GM12878 (cell line): ENCODE measurements at regions not wholly inside any gene's neighbourhood (a gene's known extent, or its start where the extent isn't known, plus 50 kb on each side); places are given as distances from the start of the nearest gene placed in this dataset.

Source experiments
- ATAC-seq: fragments of 200-7000 bp; cut with Tn5 transposase; 3 replicates; pipeline ENCODE4 v1.9.1; 2020; ENCODE audit warnings: mild to moderate bottlenecking, moderate library complexity
- BruUV-seq: library from RNA; stranded (reverse); fragments of 400-500 nt; replicated peaks from 2 replicates; lab custom pipeline; 2021; lab: Mats Ljungman, UMichigan
- CTCF ChIA-PET: fragments of 300-600 bp; sonication (Branson Sonifier 250); formaldehyde crosslinking; extraction: SDS; loops from one replicate; lab custom pipeline; 2021; ENCODE audit warnings: inconsistent platforms; lab: Yijun Ruan, JAX
- POLR2A ChIA-PET: fragments of 350-600 bp; formaldehyde crosslinking; extraction: SDS; loops from one replicate; lab custom pipeline; 2021; ENCODE audit warnings: inconsistent platforms; lab: Charles Lee
- RAD21 ChIA-PET: fragments of 300-600 bp; sonication (Branson Sonifier 250); formaldehyde crosslinking; loops from one replicate; lab custom pipeline; 2023; ENCODE audit warnings: antibody characterized with exemption; ENCODE audit not compliant: unreplicated experiment; lab: Charles Lee
- SMC1A ChIA-PET: fragments of 300-600 bp; sonication (Branson Sonifier 250); formaldehyde crosslinking; loops from one replicate; lab custom pipeline; 2023; ENCODE audit not compliant: unreplicated experiment, uncharacterized antibody; lab: Charles Lee
- DNase-seq: peaks from one replicate; pipeline ENCODE4 v3.0.0-alpha.2; 2011; ENCODE audit warnings: low read depth, low spot score
- FAIRE-seq: peaks from 3 replicates; lab custom pipeline; 2011; peaks lifted over from hg19 to GRCh38; lab: Jason Lieb, UNC
- H2AFZ ChIP-seq: 2 replicates; pipeline ENCODE4 v1.6.0; 2011; ENCODE audit warnings: low read depth, low read length, control low read depth; ENCODE audit not compliant: control insufficient read depth
- H3K27ac ChIP-seq: 2 replicates; pipeline ENCODE4 v1.5.1; 2011; ENCODE audit warnings: control low read depth; ENCODE audit not compliant: control insufficient read depth, insufficient read depth
- H3K27me3 ChIP-seq, 2 experiments: replicated peaks in 1 of 2; 2 replicates each; pipeline versions ENCODE4 v1.6.0 to v1.6.1; 2011; ENCODE audit warnings: low read length in 1 of 2; ENCODE audit not compliant: control insufficient read depth in 2 of 2, insufficient read depth in 2 of 2
- H3K36me3 ChIP-seq, 2 experiments: 2 replicates each; pipeline ENCODE4 v1.5.1; 2011; ENCODE audit warnings: low read length in 1 of 2; ENCODE audit not compliant: control insufficient read depth in 2 of 2, insufficient read depth in 2 of 2
- H3K4me1 ChIP-seq: 2 replicates; pipeline ENCODE4 v1.6.1; 2011; ENCODE audit warnings: mild to moderate bottlenecking, low read length, moderate library complexity, mixed read lengths; ENCODE audit not compliant: control insufficient read depth, insufficient read depth
- H3K4me2 ChIP-seq: 2 replicates; pipeline ENCODE4 v1.6.0; 2011; ENCODE audit warnings: control low read depth; ENCODE audit not compliant: control insufficient read depth, insufficient read depth
- H3K4me3 ChIP-seq: fragments of 200-600 bp; sonication (generic); 2 replicates; pipeline ENCODE4 v1.5.1; 2016
- H3K79me2 ChIP-seq: 2 replicates; pipeline ENCODE4 v1.6.0; 2011; ENCODE audit warnings: low read length; ENCODE audit not compliant: control insufficient read depth, insufficient read depth
- H3K9ac ChIP-seq: 2 replicates; pipeline ENCODE4 v1.8.0; 2011; ENCODE audit warnings: low read length, control low read depth, mixed read lengths; ENCODE audit not compliant: control insufficient read depth, insufficient read depth
- H3K9me3 ChIP-seq: replicated peaks from 3 replicates; pipeline ENCODE4 v1.5.1; 2011; ENCODE audit warnings: mild to moderate bottlenecking, low read length; ENCODE audit not compliant: control insufficient read depth, insufficient read depth
- H4K20me1 ChIP-seq: 2 replicates; pipeline ENCODE4 v1.6.0; 2011; ENCODE audit not compliant: control insufficient read depth, insufficient read depth
- BCL11A ChIP-seq: IDR thresholded peaks from 2 replicates; pipeline ENCODE4 v1.6.1; 2011; ENCODE audit warnings: low read depth, low read length
- BHLHE40 ChIP-seq, 2 experiments: fragments of 450-650 bp in 1 of 2; IDR thresholded peaks; 2 replicates each; pipeline ENCODE4 v1.6.1; 2011 to 2017; ENCODE audit warnings: low read depth in 2 of 2, borderline replicate concordance in 1 of 2, improper control_type of control experiment in 1 of 2, low read length in 1 of 2, mild to moderate bottlenecking in 1 of 2
- CTCF ChIP-seq, 3 experiments: IDR thresholded peaks in 2 of 3; conservative IDR thresholded peaks in 1 of 3; 2 replicates each; pipeline ENCODE4 v1.5.1; 2011; ENCODE audit warnings: low read depth in 3 of 3, low read length in 3 of 3, mild to moderate bottlenecking in 3 of 3, control low read depth in 2 of 3, moderate library complexity in 2 of 3, inconsistent platforms in 1 of 3, mixed read lengths in 1 of 3; ENCODE audit not compliant: control insufficient read depth in 2 of 3, insufficient read depth in 1 of 3; ENCODE audit errors: extremely low read depth in 1 of 3
- FOXK2 ChIP-seq: fragments of 450-650 bp; IDR thresholded peaks from 2 replicates; pipeline ENCODE4 v1.6.1; 2017; ENCODE audit warnings: mild to moderate bottlenecking, moderate library complexity
- GABPA ChIP-seq: IDR thresholded peaks from 2 replicates; pipeline ENCODE4 v1.6.1; 2014; ENCODE audit warnings: antibody characterized with exemption, low read depth, mild to moderate bottlenecking, inconsistent platforms
- KLF5 ChIP-seq: fragments of 450-650 bp; IDR thresholded peaks from 2 replicates; pipeline ENCODE4 v1.6.1; 2014; ENCODE audit warnings: mild to moderate bottlenecking; ENCODE audit not compliant: partially characterized antibody
- LARP7 ChIP-seq: fragments of 450-650 bp; IDR thresholded peaks from 2 replicates; pipeline ENCODE4 v1.6.1; 2017; ENCODE audit warnings: mild to moderate bottlenecking
- NFXL1 ChIP-seq: fragments of 450-650 bp; IDR thresholded peaks from 2 replicates; pipeline ENCODE4 v1.6.1; 2017; ENCODE audit warnings: antibody characterized with exemption, mild to moderate bottlenecking, borderline replicate concordance
- POLR2AphosphoS5 ChIP-seq: IDR thresholded peaks from 2 replicates; pipeline ENCODE4 v1.6.1; 2011; ENCODE audit warnings: mild to moderate bottlenecking, low read length, inconsistent platforms
- SUPT20H ChIP-seq: IDR thresholded peaks from 2 replicates; pipeline ENCODE4 v1.6.1; 2011; ENCODE audit warnings: low read depth, mild to moderate bottlenecking, low read length, moderate library complexity, borderline replicate concordance; ENCODE audit not compliant: control insufficient read depth
- TAF1 ChIP-seq: IDR thresholded peaks from 2 replicates; pipeline ENCODE4 v1.6.1; 2011; ENCODE audit warnings: mild to moderate bottlenecking, low read depth, low read length, borderline replicate concordance
- USF2 ChIP-seq: IDR thresholded peaks from 2 replicates; pipeline ENCODE4 v1.6.1; 2011; ENCODE audit warnings: low read depth, low read length, improper control_type of control experiment, borderline replicate concordance
- ZNF384 ChIP-seq: IDR thresholded peaks from 2 replicates; pipeline ENCODE4 v1.6.1; 2012; ENCODE audit warnings: low read depth, mild to moderate bottlenecking, low read length, improper control_type of control experiment, borderline replicate concordance
- WGBS: methylation state at CpG from one replicate; pipeline ENCODE4 v1.1.6; 2016; ENCODE audit warnings: low lambda C conversion rate; ENCODE audit not compliant: insufficient replicate concordance, insufficient coverage; ENCODE audit errors: missing lambda C conversion rate; 5-methylcytosine and 5-hydroxymethylcytosine counted together
- in situ Hi-C: fragments of 300-500 bp; cut with MboI; formaldehyde crosslinking; loops from 9 replicates; pipeline ENCODE4 v1.14.3; 2018; ENCODE audit warnings: mixed read lengths
- intact Hi-C: fragments of 100-400 bp; cut with micrococcal nuclease; formaldehyde crosslinking; loops from one replicate; pipeline ENCODE4 v1.14.2; 2022; ENCODE audit not compliant: unreplicated experiment

- FAIRE-seq (no peak), ATAC-seq (no peak), DNase-seq (no peak)
- Histone ChIP-seq H3K4me3 (no peak overlapping the region), H3K4me1 (no peaks in the 10 kb centered on the region), H3K79me2 (no peaks in the 10 kb centered on the region), H3K9ac (no peak overlapping the region), H3K36me3 (no peaks in the 10 kb centered on the region), H3K27ac (no peak overlapping the region), H4K20me1 (no peaks in the 10 kb centered on the region), H2AFZ (no peak overlapping the region), H3K4me2 (no peak overlapping the region), H3K27me3 (no peaks in the 10 kb centered on the region; a peak in 2 of 4 replicates), H3K9me3 (no peaks in the 10 kb centered on the region)
- in situ Hi-C loops (no loop called here), intact Hi-C loops (no loop called here)
- ChIA-PET SMC1A (no interaction called here), POLR2A (no interaction called here), CTCF (interaction anchor here (0.6 to 0.8 kb wide), 2 partner anchors 28 to 230 kb away, joined by 3 read pairs; no protein-coding TSS in a partner anchor), RAD21 (no interaction called here)
- WGBS = 71% methylated on average over 6 of the region's 6 CpGs
- TF ChIP-seq BHLHE40 (IDR thresholded peaks at IDR 0.05; ENCODE audit: borderline replicate concordance in 1 of 2, low read depth in 2 of 2, low read length in 1 of 2) (no peak), BCL11A (no peak), CTCF (IDR thresholded peaks at IDR 0.05 in 2 of 3, conservative IDR thresholded peaks at IDR 0.05 in 1 of 3; ENCODE audit: control insufficient read depth in 2 of 3, extremely low read depth in 1 of 3, insufficient read depth in 1 of 3, low read depth in 3 of 3, low read length in 3 of 3) (no peak), ZNF384 (no peak), SUPT20H (no peak), FOXK2 (no peak), USF2 (no peak), KLF5 (no peak), NFXL1 (no peak), GABPA (no peak), TAF1 (no peak), POLR2AphosphoS5 (no peak), LARP7 (no peak)
- no TSS peak for BruUV-seq
Measured at GRCh38 chr21:33168886-33169285, 60.9 kb upstream of the IFNAR2 start.
